ENCODE measurements at regions not wholly inside any gene's neighbourhood (a gene's known extent, or its start where the extent isn't known, plus 50 kb on each side); places are given as distances from the start of the nearest gene placed in this dataset.

GRCh38 chr6:106827081-106827480, 147.4 kb downstream of the CD24 start (continued):
- TF ChIP-seq, protein P1, sequence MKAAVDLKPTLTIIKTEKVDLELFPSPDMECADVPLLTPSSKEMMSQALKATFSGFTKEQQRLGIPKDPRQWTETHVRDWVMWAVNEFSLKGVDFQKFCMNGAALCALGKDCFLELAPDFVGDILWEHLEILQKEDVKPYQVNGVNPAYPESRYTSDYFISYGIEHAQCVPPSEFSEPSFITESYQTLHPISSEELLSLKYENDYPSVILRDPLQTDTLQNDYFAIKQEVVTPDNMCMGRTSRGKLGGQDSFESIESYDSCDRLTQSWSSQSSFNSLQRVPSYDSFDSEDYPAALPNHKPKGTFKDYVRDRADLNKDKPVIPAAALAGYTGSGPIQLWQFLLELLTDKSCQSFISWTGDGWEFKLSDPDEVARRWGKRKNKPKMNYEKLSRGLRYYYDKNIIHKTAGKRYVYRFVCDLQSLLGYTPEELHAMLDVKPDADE (IDR thresholded peaks at IDR 0.05), result no peak
- TF ChIP-seq NANOG (IDR thresholded peaks at IDR 0.05; ENCODE audit: borderline replicate concordance) (no peak), EZH2 (IDR thresholded peaks at IDR 0.05; ENCODE audit: low read depth, unreplicated experiment) (no peak), EZH2phosphoT487 (IDR thresholded peaks at IDR 0.05; ENCODE audit: unreplicated experiment) (no peak), ZNF331 (CRISPR knock-in tag; IDR thresholded peaks at IDR 0.05; ENCODE audit: low read depth) (no peak), ZNF114 (CRISPR knock-in tag; IDR thresholded peaks at IDR 0.05) (no peak), CREB1 (CRISPR knock-in tag; IDR thresholded peaks at IDR 0.05; ENCODE audit: low read depth) (no peak), CTCF (conservative IDR thresholded peaks at IDR 0.05; ENCODE audit: low read depth in 2 of 2) (no peak), POLR2AphosphoS5 (IDR thresholded peaks at IDR 0.05; ENCODE audit: low read depth) (no peak)

DNA sequence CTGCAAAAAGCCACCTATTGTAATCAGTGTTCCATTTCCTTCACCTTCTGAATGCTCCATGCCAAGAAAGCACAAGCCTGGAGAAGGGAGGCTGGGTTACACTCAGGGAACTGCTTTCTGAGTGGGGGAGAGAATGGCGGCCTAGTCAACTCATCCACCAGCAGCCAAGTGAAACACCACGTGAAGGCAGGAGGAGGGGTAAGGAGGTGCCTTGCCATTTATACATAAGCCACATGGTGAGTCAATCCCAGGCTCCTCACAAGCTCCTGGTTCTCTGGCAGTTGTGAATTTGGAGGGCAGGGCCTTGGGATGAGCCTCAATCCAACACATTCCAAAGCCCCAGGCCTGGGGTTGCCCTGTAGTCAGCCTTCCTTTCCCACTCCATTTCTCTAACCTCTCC, 149.4 kb downstream of the CD24 start:
- no peak overlapping the region for H2AFZ ChIP-seq
- no peak overlapping the region for H3K4me3 Mint-ChIP-seq

More for the DNA sequence above, 149.4 kb downstream of the CD24 start:
- Mint-ChIP-seq H3K9me3 (peaks cover 19% of the 10 kb centered on the region; the same call in 2 of the 3 replicates), H3K27ac (no peak overlapping the region), H3K4me1 (peaks cover 16% of the 10 kb centered on the region), H3K36me3 (ENCODE audit: low read depth) (peaks cover 25% of the 10 kb centered on the region), H3K27me3 (ENCODE audit: insufficient read depth, low read depth, poor library complexity) (peaks cover 3% of the 10 kb centered on the region)
- H3K27me3 ChIP-seq (ENCODE audit: insufficient read depth), result no peaks in the 10 kb centered on the region
- no peaks in the 10 kb centered on the region for H3K36me3 ChIP-seq (ENCODE audit: insufficient read depth)
- H3K4me3 ChIP-seq, result no peak overlapping the region
- no peak overlapping the region for H3K27ac ChIP-seq (ENCODE audit: low read depth)
- no peak overlapping the region for H3K4me2 ChIP-seq
- TF ChIP-seq ZNF331 (CRISPR knock-in tag; IDR thresholded peaks at IDR 0.05; ENCODE audit: low read depth) (no peak), NANOG (IDR thresholded peaks at IDR 0.05; ENCODE audit: borderline replicate concordance) (no peak), CREB1 (CRISPR knock-in tag; IDR thresholded peaks at IDR 0.05; ENCODE audit: low read depth) (no peak), EZH2phosphoT487 (IDR thresholded peaks at IDR 0.05; ENCODE audit: unreplicated experiment) (no peak), ZNF114 (CRISPR knock-in tag; IDR thresholded peaks at IDR 0.05) (no peak), STAT1 (IDR thresholded peaks at IDR 0.05; ENCODE audit: unreplicated experiment) (no peak), POLR2AphosphoS5 (IDR thresholded peaks at IDR 0.05; ENCODE audit: low read depth) (no peak)
- TF ChIP-seq, protein P2, sequence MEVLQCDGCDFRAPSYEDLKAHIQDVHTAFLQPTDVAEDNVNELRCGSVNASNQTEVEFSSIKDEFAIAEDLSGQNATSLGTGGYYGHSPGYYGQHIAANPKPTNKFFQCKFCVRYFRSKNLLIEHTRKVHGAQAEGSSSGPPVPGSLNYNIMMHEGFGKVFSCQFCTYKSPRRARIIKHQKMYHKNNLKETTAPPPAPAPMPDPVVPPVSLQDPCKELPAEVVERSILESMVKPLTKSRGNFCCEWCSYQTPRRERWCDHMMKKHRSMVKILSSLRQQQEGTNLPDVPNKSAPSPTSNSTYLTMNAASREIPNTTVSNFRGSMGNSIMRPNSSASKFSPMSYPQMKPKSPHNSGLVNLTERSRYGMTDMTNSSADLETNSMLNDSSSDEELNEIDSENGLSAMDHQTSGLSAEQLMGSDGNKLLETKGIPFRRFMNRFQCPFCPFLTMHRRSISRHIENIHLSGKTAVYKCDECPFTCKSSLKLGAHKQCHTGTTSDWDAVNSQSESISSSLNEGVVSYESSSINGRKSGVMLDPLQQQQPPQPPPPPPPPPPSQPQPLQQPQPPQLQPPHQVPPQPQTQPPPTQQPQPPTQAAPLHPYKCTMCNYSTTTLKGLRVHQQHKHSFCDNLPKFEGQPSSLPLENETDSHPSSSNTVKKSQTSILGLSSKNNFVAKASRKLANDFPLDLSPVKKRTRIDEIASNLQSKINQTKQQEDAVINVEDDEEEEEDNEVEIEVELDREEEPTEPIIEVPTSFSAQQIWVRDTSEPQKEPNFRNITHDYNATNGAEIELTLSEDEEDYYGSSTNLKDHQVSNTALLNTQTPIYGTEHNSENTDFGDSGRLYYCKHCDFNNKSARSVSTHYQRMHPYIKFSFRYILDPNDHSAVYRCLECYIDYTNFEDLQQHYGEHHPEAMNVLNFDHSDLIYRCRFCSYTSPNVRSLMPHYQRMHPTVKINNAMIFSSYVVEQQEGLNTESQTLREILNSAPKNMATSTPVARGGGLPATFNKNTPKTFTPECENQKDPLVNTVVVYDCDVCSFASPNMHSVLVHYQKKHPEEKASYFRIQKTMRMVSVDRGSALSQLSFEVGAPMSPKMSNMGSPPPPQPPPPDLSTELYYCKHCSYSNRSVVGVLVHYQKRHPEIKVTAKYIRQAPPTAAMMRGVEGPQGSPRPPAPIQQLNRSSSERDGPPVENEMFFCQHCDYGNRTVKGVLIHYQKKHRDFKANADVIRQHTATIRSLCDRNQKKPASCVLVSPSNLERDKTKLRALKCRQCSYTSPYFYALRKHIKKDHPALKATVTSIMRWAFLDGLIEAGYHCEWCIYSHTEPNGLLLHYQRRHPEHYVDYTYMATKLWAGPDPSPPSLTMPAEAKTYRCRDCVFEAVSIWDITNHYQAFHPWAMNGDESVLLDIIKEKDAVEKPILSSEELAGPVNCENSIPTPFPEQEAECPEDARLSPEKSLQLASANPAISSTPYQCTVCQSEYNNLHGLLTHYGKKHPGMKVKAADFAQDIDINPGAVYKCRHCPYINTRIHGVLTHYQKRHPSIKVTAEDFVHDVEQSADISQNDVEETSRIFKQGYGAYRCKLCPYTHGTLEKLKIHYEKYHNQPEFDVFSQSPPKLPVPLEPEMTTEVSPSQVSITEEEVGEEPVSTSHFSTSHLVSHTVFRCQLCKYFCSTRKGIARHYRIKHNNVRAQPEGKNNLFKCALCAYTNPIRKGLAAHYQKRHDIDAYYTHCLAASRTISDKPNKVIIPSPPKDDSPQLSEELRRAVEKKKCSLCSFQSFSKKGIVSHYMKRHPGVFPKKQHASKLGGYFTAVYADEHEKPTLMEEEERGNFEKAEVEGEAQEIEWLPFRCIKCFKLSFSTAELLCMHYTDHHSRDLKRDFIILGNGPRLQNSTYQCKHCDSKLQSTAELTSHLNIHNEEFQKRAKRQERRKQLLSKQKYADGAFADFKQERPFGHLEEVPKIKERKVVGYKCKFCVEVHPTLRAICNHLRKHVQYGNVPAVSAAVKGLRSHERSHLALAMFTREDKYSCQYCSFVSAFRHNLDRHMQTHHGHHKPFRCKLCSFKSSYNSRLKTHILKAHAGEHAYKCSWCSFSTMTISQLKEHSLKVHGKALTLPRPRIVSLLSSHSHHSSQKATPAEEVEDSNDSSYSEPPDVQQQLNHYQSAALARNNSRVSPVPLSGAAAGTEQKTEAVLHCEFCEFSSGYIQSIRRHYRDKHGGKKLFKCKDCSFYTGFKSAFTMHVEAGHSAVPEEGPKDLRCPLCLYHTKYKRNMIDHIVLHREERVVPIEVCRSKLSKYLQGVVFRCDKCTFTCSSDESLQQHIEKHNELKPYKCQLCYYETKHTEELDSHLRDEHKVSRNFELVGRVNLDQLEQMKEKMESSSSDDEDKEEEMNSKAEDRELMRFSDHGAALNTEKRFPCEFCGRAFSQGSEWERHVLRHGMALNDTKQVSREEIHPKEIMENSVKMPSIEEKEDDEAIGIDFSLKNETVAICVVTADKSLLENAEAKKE (CRISPR knock-in tag; IDR thresholded peaks at IDR 0.05), result no peak
- TF ChIP-seq, protein P3, sequence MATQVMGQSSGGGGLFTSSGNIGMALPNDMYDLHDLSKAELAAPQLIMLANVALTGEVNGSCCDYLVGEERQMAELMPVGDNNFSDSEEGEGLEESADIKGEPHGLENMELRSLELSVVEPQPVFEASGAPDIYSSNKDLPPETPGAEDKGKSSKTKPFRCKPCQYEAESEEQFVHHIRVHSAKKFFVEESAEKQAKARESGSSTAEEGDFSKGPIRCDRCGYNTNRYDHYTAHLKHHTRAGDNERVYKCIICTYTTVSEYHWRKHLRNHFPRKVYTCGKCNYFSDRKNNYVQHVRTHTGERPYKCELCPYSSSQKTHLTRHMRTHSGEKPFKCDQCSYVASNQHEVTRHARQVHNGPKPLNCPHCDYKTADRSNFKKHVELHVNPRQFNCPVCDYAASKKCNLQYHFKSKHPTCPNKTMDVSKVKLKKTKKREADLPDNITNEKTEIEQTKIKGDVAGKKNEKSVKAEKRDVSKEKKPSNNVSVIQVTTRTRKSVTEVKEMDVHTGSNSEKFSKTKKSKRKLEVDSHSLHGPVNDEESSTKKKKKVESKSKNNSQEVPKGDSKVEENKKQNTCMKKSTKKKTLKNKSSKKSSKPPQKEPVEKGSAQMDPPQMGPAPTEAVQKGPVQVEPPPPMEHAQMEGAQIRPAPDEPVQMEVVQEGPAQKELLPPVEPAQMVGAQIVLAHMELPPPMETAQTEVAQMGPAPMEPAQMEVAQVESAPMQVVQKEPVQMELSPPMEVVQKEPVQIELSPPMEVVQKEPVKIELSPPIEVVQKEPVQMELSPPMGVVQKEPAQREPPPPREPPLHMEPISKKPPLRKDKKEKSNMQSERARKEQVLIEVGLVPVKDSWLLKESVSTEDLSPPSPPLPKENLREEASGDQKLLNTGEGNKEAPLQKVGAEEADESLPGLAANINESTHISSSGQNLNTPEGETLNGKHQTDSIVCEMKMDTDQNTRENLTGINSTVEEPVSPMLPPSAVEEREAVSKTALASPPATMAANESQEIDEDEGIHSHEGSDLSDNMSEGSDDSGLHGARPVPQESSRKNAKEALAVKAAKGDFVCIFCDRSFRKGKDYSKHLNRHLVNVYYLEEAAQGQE (IDR thresholded peaks at IDR 0.05; ENCODE audit: unreplicated experiment), result no peak
- no peaks in the 10 kb centered on the region for H3K9me2 ChIP-seq (ENCODE audit: insufficient read depth)
- peaks cover 9% of the 10 kb centered on the region; the same call in 1 of the 2 replicates for H3K4me1 ChIP-seq (ENCODE audit: insufficient read depth)
- no peaks in the 10 kb centered on the region for H3K79me2 ChIP-seq (replicated peaks; ENCODE audit: insufficient read depth)
- H4K20me1 ChIP-seq (replicated peaks; ENCODE audit: insufficient read depth), result no peaks in the 10 kb centered on the region
- no peak for DNase-seq (ENCODE audit: low spot score)
- no peak for ATAC-seq
- no peaks in the 10 kb centered on the region for H3F3A ChIP-seq (replicated peaks; ENCODE audit: low read depth)

Measured in GM23338 (cell line).